Testis (tissue), 2 donors: ENCODE measurements at regions not wholly inside any gene's neighbourhood (a gene's known extent, or its start where the extent isn't known, plus 50 kb on each side); places are given as distances from the start of the nearest gene placed in this dataset.

Experiments used
- DNase-seq: peaks from one replicate; pipeline ENCODE4 v3.0.0-alpha.2; 2019
- H3K27ac ChIP-seq, 2 donors: fragments of 200-600 bp; sonication (generic); one replicate each; pipeline ENCODE4 v1.5.1; 2019
- H3K27me3 ChIP-seq: fragments of 200-600 bp; sonication (generic); one replicate; pipeline ENCODE4 v1.5.1; 2019
- H3K36me3 ChIP-seq: fragments of 200-600 bp; sonication (generic); one replicate; pipeline ENCODE4 v1.5.1; 2017; ENCODE audit warnings: low read depth; ENCODE audit errors: missing control alignments
- H3K4me1 ChIP-seq: fragments of 200-600 bp; sonication (generic); one replicate; pipeline ENCODE4 v1.5.1; 2019
- H3K4me3 ChIP-seq, 2 donors: fragments of 200-600 bp; sonication (generic); one replicate each; pipeline ENCODE4 v1.5.1; 2017 to 2019
- H3K9me3 ChIP-seq: fragments of 200-600 bp; sonication (generic); one replicate; pipeline ENCODE4 v1.5.1; 2017
- CTCF ChIP-seq, 3 experiments: fragments of 450-650 bp in 2 of 3; fragments of 200-600 bp in 1 of 3; sonication (generic) in 1 of 3; IDR thresholded peaks; one replicate each; pipeline ENCODE4 v1.5.1; 2016 to 2019; ENCODE audit warnings: antibody characterized with exemption in 3 of 3, mild to moderate bottlenecking in 2 of 3, moderate library complexity in 1 of 3
- POLR2A ChIP-seq: fragments of 450-650 bp; IDR thresholded peaks from one replicate; pipeline ENCODE4 v1.6.1; 2017; ENCODE audit warnings: antibody characterized with exemption, mild to moderate bottlenecking, moderate library complexity
- WGBS, 2 donors: methylation state at CpG; one replicate each; pipeline ENCODE4 v1.1.5; 2018; 5-methylcytosine and 5-hydroxymethylcytosine counted together
- intact Hi-C: fragments of 100-400 bp; cut with DNase I; formaldehyde crosslinking; loops from one replicate; pipeline ENCODE4 v1.15.1; 2023; ENCODE audit warnings: low total_unique reads

GRCh38 chr2:187054501-187055319 lies 205.7 kb upstream of the ZSWIM2 start:
- no peak overlapping the region for H3K4me3 ChIP-seq
- H3K27me3 ChIP-seq = no peaks in the 10 kb centered on the region
- no peaks in the 10 kb centered on the region for H3K9me3 ChIP-seq

GRCh38 chr2:187051350-187051749 lies 202.4 kb upstream of the ZSWIM2 start:
- TF ChIP-seq CTCF (IDR thresholded peaks at IDR 0.05) (no peak), POLR2A (no peak)
- H3K27me3 ChIP-seq = no peaks in the 10 kb centered on the region
- WGBS, 2 donors = 74 to 75% methylated on average over 1 of the region's 1 CpG

More at GRCh38 chr2:187054501-187055319, 205.7 kb upstream of the ZSWIM2 start:
- DNase-seq = no peak
- TF ChIP-seq POLR2A (no peak), CTCF (IDR thresholded peaks at IDR 0.05) (no peak)
- no peak overlapping the region for H3K27ac ChIP-seq
- no peaks in the 10 kb centered on the region for H3K4me1 ChIP-seq
- WGBS, 2 donors = 61 to 78% methylated on average over 4 to 5 of the region's 5 CpGs
- H3K36me3 ChIP-seq = no peaks in the 10 kb centered on the region
- intact Hi-C loops = no loop called here

DNA sequence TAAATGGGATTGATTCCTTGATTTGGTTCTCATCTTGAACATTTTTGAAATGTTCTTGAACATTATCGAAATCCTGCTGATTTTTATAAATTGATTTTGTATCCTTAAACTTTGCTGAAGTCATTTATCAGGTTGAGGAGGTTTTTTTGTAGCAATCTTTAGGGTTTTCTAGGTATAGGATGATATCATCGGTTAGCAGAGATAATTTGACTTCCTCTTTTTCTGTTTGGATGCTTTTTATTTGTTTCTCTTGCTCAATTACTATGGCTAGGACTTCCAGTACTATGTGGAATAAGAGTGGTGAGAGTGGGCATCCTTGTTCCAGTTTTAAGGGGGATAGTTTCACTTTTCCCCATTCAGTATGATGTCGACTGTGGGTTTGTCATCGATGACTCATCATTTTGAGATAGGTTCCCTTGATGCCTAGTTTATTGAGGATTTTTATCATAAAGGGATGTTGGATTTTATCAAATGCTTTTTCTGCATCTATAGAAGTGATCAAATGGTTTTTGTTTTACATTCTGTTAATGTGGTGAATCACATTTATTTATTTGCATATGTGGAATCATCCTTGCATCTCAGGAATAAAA lies 201.5 kb upstream of the ZSWIM2 start:
- no peaks in the 10 kb centered on the region for H3K27me3 ChIP-seq
- no peaks in the 10 kb centered on the region for H3K9me3 ChIP-seq
- intact Hi-C loops = no loop called here
- H3K27ac ChIP-seq = no peak overlapping the region
- DNase-seq = no peak
- TF ChIP-seq CTCF (IDR thresholded peaks at IDR 0.05) (no peak), POLR2A (no peak)
- WGBS, 2 donors = 94 to 96% methylated on average over 4 of the region's 4 CpGs
- no peak overlapping the region for H3K4me3 ChIP-seq
- no peaks in the 10 kb centered on the region for H3K4me1 ChIP-seq
- no peaks in the 10 kb centered on the region for H3K36me3 ChIP-seq

More at GRCh38 chr2:187051350-187051749, 202.4 kb upstream of the ZSWIM2 start:
- intact Hi-C loops = no loop called here
- H3K36me3 ChIP-seq = no peaks in the 10 kb centered on the region
- no peak overlapping the region for H3K27ac ChIP-seq
- no peaks in the 10 kb centered on the region for H3K9me3 ChIP-seq
- DNase-seq = no peak
- H3K4me1 ChIP-seq = no peaks in the 10 kb centered on the region
- no peak overlapping the region for H3K4me3 ChIP-seq

DNA sequence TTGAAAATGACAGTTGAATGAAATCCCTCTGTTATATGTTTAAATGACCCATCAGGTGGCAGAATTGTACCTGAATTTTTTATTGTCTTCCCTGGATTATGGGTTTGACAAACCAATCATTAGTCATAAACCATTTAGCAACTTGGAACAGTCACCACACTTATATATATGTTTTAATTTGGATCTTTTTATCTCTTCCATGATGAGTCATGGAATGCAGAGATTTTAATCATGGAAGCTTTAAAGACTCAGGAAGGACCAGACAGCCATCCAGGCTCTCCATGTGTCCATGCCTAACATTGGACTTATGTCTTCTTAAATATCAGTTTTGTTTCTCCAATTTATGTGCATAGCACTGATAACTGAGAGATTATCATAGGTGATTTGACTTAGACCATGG lies 188.3 kb upstream of the ZSWIM2 start:
- DNase-seq = no peak
- intact Hi-C loops = no loop called here
- Histone ChIP-seq H3K4me3 (no peak overlapping the region), H3K4me1 (no peaks in the 10 kb centered on the region), H3K36me3 (no peaks in the 10 kb centered on the region), H3K27me3 (no peaks in the 10 kb centered on the region), H3K9me3 (no peaks in the 10 kb centered on the region), H3K27ac (no peak overlapping the region)
- TF ChIP-seq CTCF (IDR thresholded peaks at IDR 0.05) = no peak
- no peak for TF ChIP-seq POLR2A

GRCh38 chr2:187034434-187034833 lies 185.5 kb upstream of the ZSWIM2 start:
- no peak overlapping the region for H3K4me3 ChIP-seq
- H3K4me1 ChIP-seq = no peaks in the 10 kb centered on the region
- no peaks in the 10 kb centered on the region for H3K27me3 ChIP-seq
- intact Hi-C loops = no loop called here
- H3K36me3 ChIP-seq = no peaks in the 10 kb centered on the region
- TF ChIP-seq POLR2A (no peak), CTCF (IDR thresholded peaks at IDR 0.05) (no peak)
- no peak for DNase-seq
- H3K9me3 ChIP-seq = no peaks in the 10 kb centered on the region
- H3K27ac ChIP-seq = no peak overlapping the region
